HEK293T (cell line): ENCODE measurements at regions not wholly inside any gene's neighbourhood (a gene's known extent, or its start where the extent isn't known, plus 50 kb on each side); places are given as distances from the start of the nearest gene placed in this dataset.

Experiments used
- ARNT ChIP-seq: fragments of 450-650 bp; IDR thresholded peaks from 2 replicates; pipeline ENCODE4 v1.6.1; 2017; ENCODE audit warnings: mild to moderate bottlenecking
- BHLHE40 ChIP-seq: fragments of 450-650 bp; IDR thresholded peaks from 2 replicates; pipeline ENCODE4 v1.6.1; 2016; ENCODE audit warnings: mild to moderate bottlenecking, moderate library complexity, borderline replicate concordance
- ELF4 ChIP-seq: fragments of 450-650 bp; IDR thresholded peaks from 2 replicates; pipeline ENCODE4 v1.6.1; 2017; ENCODE audit warnings: antibody characterized with exemption
- FOXK2 ChIP-seq: fragments of 450-650 bp; IDR thresholded peaks from 2 replicates; pipeline ENCODE4 v1.6.1; 2016; ENCODE audit warnings: mild to moderate bottlenecking
- FOXM1 ChIP-seq: fragments of 450-650 bp; IDR thresholded peaks from 2 replicates; pipeline ENCODE4 v1.6.1; 2017; ENCODE audit warnings: mild to moderate bottlenecking, borderline replicate concordance
- HDGF ChIP-seq: fragments of 450-650 bp; IDR thresholded peaks from 2 replicates; pipeline ENCODE4 v1.6.1; 2017; ENCODE audit warnings: antibody characterized with exemption, borderline replicate concordance
- LEF1 ChIP-seq: fragments of 450-650 bp; IDR thresholded peaks from 2 replicates; pipeline ENCODE4 v1.6.1; 2017; ENCODE audit warnings: mild to moderate bottlenecking, borderline replicate concordance
- NFRKB ChIP-seq: fragments of 450-650 bp; IDR thresholded peaks from 2 replicates; pipeline ENCODE4 v1.6.1; 2016; ENCODE audit warnings: mild to moderate bottlenecking, moderate library complexity
- SP1 ChIP-seq: fragments of 450-650 bp; IDR thresholded peaks from 2 replicates; pipeline ENCODE4 v1.6.1; 2017
- SUZ12 ChIP-seq: fragments of 450-650 bp; IDR thresholded peaks from 2 replicates; pipeline ENCODE4 v1.6.1; 2016; ENCODE audit warnings: mild to moderate bottlenecking
- TARDBP ChIP-seq: fragments of 450-650 bp; IDR thresholded peaks from 2 replicates; pipeline ENCODE4 v1.6.1; 2016
- ZNF384 ChIP-seq: fragments of 450-650 bp; IDR thresholded peaks from 2 replicates; pipeline ENCODE4 v1.6.1; 2016
- TF ChIP-seq, protein P1 (sequence below): fragments of 450-650 bp; IDR thresholded peaks from 2 replicates; pipeline ENCODE4 v1.6.1; 2016

DNA sequence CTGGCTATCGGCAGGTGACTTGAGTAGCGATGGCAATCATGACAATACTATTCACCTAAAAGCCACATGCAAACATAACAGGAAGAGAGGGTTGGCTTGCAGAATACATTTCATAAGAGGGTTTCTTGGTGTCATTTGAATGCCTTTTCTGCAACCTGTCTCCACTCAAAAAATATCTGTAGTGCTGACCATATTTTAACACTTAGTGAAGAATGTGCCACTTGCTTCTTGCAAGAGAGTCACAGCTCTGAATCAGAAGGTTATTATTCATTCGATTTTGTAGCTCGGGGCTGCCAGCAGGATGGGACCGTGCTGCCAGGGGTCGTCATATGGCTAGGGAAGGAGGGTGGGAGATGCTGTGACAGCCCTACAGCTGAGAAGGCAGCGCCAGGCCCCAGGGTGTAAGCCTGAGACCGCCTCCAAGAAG is 152.0 kb upstream of the PITRM1 start:
- no peak for TF ChIP-seq SUZ12
- no peak for TF ChIP-seq FOXM1
- no peak for TF ChIP-seq SP1
- TF ChIP-seq FOXK2: no peak
- TF ChIP-seq, protein P1, sequence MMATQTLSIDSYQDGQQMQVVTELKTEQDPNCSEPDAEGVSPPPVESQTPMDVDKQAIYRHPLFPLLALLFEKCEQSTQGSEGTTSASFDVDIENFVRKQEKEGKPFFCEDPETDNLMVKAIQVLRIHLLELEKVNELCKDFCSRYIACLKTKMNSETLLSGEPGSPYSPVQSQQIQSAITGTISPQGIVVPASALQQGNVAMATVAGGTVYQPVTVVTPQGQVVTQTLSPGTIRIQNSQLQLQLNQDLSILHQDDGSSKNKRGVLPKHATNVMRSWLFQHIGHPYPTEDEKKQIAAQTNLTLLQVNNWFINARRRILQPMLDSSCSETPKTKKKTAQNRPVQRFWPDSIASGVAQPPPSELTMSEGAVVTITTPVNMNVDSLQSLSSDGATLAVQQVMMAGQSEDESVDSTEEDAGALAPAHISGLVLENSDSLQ: no peak
- no peak for TF ChIP-seq BHLHE40
- no peak for TF ChIP-seq ZNF384
- no peak for TF ChIP-seq ARNT
- no peak for TF ChIP-seq LEF1
- TF ChIP-seq ELF4: no peak
- no peak for TF ChIP-seq TARDBP
- TF ChIP-seq HDGF: no peak
- TF ChIP-seq NFRKB: no peak
